HTR-8/SVneo (cell line): ENCODE measurements at regions not wholly inside any gene's neighbourhood (a gene's known extent, or its start where the extent isn't known, plus 50 kb on each side); places are given as distances from the start of the nearest gene placed in this dataset.

Source experiments
- DNase-seq: peaks from one replicate; pipeline ENCODE4 v3.0.0; 2011; ENCODE audit warnings: low spot score, mixed read lengths; ENCODE audit not compliant: insufficient read length
- FAIRE-seq: peaks from 2 replicates; lab custom pipeline; 2011; peaks lifted over from hg19 to GRCh38; lab: Jason Lieb, UNC

DNA sequence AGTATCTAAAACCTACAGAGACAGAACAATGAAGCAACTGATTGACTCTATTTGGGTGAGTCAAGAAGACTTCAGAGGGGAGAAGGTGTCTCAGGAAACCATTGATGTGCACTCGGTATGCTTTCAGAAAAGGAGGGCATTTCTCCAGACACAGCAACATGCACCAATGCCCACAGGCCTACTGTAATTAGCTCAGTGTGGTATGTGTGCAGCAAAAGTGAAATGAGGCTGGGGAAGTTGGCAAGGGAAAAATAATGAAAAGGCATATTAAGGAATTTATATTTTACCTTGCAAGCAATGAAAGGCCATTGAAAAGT is 158.4 kb upstream of the GRIP1 start:
- no peak for FAIRE-seq

DNA sequence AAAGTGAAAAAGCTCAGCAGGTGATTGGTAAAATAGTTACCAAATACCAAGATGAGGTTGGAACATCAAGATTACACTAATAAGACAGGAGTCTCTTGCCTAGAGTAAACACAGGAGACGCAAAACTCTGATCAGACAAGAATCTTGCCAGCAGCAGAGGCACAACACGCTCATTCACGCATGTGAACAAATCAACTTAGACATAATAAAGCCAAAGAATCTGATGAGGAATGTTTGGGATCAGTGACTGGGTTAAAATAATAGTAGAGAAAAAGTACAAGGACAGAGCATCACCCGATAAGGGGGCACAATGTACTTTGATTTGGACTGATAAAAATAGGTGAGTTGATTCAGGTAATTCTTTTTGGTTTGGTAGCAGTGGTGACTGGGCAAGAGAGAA is 159.5 kb upstream of the GRIP1 start:
- no peak for FAIRE-seq

More for the DNA sequence above, 158.4 kb upstream of the GRIP1 start:
- DNase-seq = no peak

GRCh38 chr12:66848967-66849366 is 170.1 kb upstream of the GRIP1 start:
- FAIRE-seq = no peak
- DNase-seq = no peak

More for the DNA sequence above, 159.5 kb upstream of the GRIP1 start:
- DNase-seq = no peak

GRCh38 chr12:66851134-66851533 is 172.3 kb upstream of the GRIP1 start:
- FAIRE-seq (no peak), DNase-seq (no peak)

DNA sequence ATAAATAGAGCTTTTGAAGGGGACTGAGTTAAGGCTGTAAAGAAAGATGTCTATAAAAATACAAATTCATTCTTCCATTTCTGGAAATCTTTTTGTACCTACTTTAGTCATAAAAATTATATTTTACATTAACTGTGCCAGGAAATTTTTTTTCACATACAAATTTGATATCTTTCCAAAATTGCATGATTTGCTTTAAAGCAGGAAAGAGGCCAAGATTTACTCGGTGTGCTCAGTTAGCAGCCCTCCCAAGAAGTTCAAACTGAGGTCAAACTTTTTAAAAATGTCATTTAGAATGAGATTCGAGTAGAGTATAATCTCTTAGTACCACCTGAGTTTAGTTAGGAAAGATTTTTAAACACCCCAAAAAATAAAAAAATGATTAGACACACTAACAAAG is 173.2 kb upstream of the GRIP1 start:
- DNase-seq (no peak), FAIRE-seq (no peak)

DNA sequence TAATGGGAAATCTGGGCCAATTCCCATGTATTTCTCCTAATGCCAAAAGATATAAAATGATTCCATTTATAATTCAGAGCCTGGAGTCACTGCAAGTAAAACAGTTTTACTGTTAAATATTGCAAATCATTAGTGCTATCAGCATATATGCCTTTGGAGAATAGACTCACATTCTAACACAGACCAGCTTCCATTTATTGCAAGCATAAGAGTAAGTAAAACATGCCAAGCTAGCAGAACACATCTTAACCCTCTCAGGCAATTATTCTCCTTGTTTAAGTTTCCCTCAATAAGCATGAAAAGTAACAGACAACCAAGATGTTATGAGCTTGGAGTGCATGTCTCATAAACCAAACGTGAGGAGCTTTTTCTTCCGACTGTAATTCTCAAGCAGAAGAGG is 173.9 kb upstream of the GRIP1 start:
- FAIRE-seq (no peak), DNase-seq (no peak)

DNA sequence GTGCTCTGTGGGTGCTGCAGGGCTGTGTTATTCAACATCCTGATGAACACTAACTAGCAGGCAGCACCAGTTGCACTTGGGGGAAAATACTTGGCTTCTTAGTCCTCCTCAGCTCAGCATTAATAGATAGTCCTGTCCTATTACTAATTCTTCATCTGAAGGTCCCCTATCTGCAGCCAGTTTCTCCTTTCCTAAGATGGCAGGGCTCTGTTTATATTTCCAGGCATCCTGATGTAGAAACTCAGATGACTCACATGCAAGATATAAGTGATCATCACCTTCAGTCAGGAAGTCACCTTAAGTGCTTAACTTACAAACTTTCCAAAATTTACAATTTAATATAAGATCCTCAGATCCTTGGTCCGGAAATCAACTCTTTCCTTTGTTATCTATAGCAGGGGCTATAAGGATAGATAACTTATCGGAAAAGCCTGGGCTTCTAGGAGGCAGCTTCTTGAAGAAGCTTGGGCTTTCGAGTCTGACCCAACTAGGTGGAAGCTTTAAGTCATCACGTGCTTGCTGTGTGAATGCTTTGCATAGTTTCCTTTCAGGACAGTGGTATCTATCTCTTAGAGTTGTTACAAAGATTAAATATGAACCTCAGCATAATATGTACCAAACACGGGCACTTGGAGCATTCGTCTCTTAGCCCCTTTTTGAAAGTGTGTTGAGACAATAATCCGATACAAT is 181.0 kb upstream of the GRIP1 start:
- DNase-seq (no peak), FAIRE-seq (no peak)

- FAIRE-seq (no peak), DNase-seq (peak; percentile 8)
Measured at GRCh38 chr12:66860752-66861750, 182.2 kb upstream of the GRIP1 start.

- DNase-seq (no peak), FAIRE-seq (no peak)
Measured at GRCh38 chr12:66862356-66862985, 183.6 kb upstream of the GRIP1 start.

DNA sequence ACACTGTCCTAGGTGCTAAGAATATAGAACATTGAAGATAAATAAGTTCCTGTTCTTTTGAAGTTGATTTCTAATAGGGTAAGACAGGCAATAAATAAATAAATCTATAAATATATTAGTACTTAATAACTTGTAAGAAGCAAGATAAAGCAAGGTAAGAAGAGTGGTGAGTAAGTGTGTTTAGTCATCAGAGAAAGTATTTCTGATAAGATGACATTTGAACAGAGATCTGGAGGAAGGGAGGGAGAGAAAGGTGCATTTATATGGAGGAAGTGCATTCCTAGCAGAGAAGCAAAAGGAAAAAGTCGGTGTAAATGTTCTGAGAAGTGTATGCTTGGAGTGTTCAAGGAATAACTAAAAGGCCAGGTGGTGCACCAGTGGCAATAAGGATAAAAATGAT is 184.4 kb upstream of the GRIP1 start:
- FAIRE-seq (no peak), DNase-seq (no peak)

GRCh38 chr12:66877925-66878324 is 199.0 kb upstream of the GRIP1 start:
- no peak for DNase-seq

GRCh38 chr12:66879409-66879808 is 200.5 kb upstream of the GRIP1 start:
- DNase-seq = no peak
- no peak for FAIRE-seq

More at GRCh38 chr12:66877925-66878324, 199.0 kb upstream of the GRIP1 start:
- no peak for FAIRE-seq

GRCh38 chr12:66881386-66881785 is 202.5 kb upstream of the GRIP1 start:
- DNase-seq = no peak

DNA sequence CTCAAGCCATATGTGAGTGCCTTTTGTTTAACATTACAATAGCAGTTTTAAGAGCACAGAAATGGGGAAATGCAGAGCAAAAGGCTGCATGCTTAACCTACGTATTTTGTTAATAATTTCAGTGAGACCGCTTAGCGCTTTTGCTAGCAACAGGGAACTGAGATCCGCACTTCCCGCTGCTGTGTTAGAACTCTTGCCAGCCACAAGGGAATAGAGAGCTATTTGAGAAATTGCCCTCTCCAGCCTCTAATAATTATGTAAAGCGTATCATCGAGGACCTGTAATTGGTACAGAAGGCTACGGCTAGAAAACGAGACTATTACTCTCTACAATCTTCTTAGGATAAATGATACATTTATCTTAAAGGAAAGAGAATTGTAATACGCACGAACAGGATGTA is 205.2 kb upstream of the GRIP1 start:
- DNase-seq = no peak
- FAIRE-seq = no peak

More at GRCh38 chr12:66881386-66881785, 202.5 kb upstream of the GRIP1 start:
- FAIRE-seq = no peak

- FAIRE-seq = no peak
- DNase-seq = no peak
Measured at GRCh38 chr12:66885115-66885875, 206.4 kb upstream of the GRIP1 start.

DNA sequence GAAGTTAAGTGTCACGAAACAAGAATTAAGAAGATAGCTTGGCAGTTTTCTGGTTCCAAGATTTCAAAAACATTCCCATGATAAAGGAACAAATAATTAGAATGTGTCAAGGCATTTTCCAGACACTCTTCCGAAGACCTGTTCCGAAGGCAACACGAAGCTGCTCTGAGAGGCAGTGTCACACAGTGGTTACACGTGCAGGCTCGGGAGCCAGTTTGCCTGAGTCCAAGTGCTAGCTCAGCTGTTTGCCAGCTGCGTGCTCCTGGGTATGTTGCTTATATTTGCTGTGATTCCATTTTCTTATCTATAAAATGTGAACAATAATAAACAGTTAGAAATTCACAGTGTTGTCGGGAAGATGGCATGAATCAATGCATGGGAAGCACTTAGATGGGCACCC is 217.9 kb upstream of the GRIP1 start:
- DNase-seq (no peak), FAIRE-seq (no peak)

GRCh38 chr12:66898700-66899469 is 220.0 kb upstream of the GRIP1 start:
- no peak for DNase-seq
- no peak for FAIRE-seq

DNA sequence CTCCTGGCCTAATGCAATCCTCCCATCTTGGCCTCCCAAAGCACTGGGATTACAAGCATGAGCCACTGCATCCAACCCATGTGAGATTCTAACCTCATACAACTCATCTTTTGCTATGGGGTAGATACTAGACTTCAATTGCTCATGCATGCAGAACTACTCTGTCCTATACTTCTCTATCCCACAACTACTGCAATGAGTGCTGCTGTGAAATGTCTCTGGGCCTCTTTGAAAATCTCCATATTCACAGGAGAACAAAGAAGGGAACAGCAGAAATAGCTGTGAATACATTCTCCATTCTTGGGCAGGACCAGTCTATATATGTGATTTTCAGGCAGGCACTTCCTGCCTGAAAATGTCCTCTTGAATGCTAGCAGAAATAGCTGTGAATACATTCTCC is 220.7 kb upstream of the GRIP1 start:
- no peak for FAIRE-seq
- DNase-seq = no peak

DNA sequence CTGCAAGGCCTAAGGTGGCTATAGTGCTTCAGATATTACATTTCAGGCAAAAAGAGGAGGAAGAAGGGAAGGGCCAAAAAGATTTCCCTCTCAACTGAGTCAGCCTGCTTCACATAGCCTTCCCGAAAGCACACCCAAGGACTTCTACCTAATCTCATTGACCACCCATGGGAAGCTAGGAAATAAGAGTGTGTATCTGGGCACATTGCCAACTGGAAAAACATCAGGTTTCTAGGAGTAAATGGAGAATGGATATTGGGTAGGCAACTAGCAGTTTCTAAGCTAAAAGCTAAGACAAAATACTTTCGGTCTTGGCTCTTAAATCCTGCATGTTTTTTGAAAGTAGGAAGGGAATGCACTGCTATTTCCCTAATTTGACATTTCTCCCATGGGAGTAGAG is 221.7 kb upstream of the GRIP1 start:
- FAIRE-seq (no peak), DNase-seq (no peak)
